Naive B cell (primary cell): ENCODE measurements at regions not wholly inside any gene's neighbourhood (a gene's known extent, or its start where the extent isn't known, plus 50 kb on each side); places are given as distances from the start of the nearest gene placed in this dataset.

Experiments
- ATAC-seq, 2 donors: fragments of 150-1000 bp; cut with Tn5 transposase; 2 replicates each; pipeline ENCODE4 v1.10.0; 2021; ENCODE audit warnings: low read depth in 2 of 2, mild to moderate bottlenecking in 2 of 2, moderate library complexity in 2 of 2
- DNase-seq: peaks from one replicate; pipeline ENCODE4 v3.0.0; 2022
- H3K27ac Mint-ChIP-seq, 6 donors: one replicate each; pipeline ENCODE4 v1.8.0; 2020 to 2022; ENCODE audit warnings: mild to moderate bottlenecking in 6 of 6, mixed read lengths in 6 of 6, moderate library complexity in 5 of 6, inconsistent platforms in 2 of 6
- H3K27me3 Mint-ChIP-seq, 3 donors: one replicate each; pipeline ENCODE4 v1.8.0; 2021 to 2022; ENCODE audit warnings: mixed read lengths in 3 of 3, mild to moderate bottlenecking in 1 of 3
- H3K36me3 Mint-ChIP-seq, 2 donors: one replicate each; pipeline ENCODE4 v1.8.0; 2020 to 2022; ENCODE audit warnings: mixed read lengths in 2 of 2, inconsistent platforms in 1 of 2, mild to moderate bottlenecking in 1 of 2
- H3K4me1 Mint-ChIP-seq, 3 donors: one replicate each; pipeline ENCODE4 v1.8.0; 2020 to 2022; ENCODE audit warnings: mixed read lengths in 3 of 3, inconsistent platforms in 1 of 3, mild to moderate bottlenecking in 1 of 3, moderate library complexity in 1 of 3
- H3K4me3 Mint-ChIP-seq, 8 donors: one replicate each; pipeline ENCODE4 v1.8.0; 2020 to 2022; ENCODE audit warnings: mild to moderate bottlenecking in 8 of 8, mixed read lengths in 8 of 8, moderate library complexity in 8 of 8, inconsistent platforms in 2 of 8
- H3K9me3 Mint-ChIP-seq, 7 donors: one replicate each; pipeline ENCODE4 v1.8.0; 2020 to 2022; ENCODE audit warnings: mixed read lengths in 7 of 7, mild to moderate bottlenecking in 5 of 7, inconsistent platforms in 2 of 7, moderate library complexity in 1 of 7

DNA sequence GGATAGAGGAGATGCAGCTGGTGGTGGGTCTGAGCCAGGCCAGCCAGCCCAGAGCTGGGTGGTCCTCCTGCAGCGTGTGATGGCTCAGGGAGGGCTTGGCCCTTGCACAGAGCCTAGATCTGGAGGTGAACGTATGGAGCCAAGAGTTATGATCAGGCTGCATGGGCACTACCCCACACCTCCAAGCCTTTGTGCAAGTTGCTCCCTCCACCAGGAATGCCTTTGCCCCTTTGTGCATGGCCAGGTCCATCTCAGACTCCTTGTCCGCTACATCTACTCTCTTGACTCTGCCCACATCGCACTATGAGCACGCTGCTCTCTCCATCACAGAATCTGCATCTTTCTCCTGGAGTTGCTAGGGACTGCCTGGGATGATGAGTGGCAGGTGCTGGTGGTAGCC lies 895.7 kb downstream of the TBC1D22A start:
- Mint-ChIP-seq H3K27ac (no peak overlapping the region), H3K4me3 (no peak overlapping the region), H3K36me3 (no peaks in the 10 kb centered on the region), H3K4me1 (no peaks in the 10 kb centered on the region), H3K27me3 (peaks cover 0 to 7% (median 5%) of the 10 kb centered on the region in 3 donors), H3K9me3 (peaks cover 0 to 10% (median 7%) of the 10 kb centered on the region in 7 donors)
- ATAC-seq (no peak), DNase-seq (no peak)

DNA sequence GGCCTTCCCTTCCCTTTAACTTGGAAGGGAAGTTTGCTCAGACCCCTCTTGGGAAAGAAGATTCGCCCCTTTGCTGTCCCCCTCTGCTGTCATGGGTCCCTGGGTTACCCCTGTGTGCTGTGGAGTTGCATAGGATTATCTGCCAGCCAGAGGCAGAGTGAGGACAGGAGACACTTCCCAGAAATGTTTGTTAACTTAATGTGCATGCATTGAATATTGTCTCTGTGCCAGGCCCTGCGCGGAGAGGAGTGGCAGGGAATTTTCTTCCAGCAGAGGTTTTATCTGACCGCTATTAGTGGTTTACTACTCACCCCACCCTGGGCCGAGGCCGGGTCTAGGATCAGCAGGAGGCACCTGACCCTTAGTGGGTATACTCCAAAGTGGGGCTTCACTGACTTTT lies 894.8 kb downstream of the TBC1D22A start:
- Mint-ChIP-seq H3K27ac (no peak overlapping the region), H3K36me3 (no peaks in the 10 kb centered on the region), H3K9me3 (peaks cover 0 to 15% (median 0%) of the 10 kb centered on the region in 7 donors), H3K27me3 (peaks cover 5 to 7% (median 6%) of the 10 kb centered on the region in 3 donors), H3K4me1 (no peaks in the 10 kb centered on the region), H3K4me3 (no peak overlapping the region)
- ATAC-seq (no peak), DNase-seq (no peak)

DNA sequence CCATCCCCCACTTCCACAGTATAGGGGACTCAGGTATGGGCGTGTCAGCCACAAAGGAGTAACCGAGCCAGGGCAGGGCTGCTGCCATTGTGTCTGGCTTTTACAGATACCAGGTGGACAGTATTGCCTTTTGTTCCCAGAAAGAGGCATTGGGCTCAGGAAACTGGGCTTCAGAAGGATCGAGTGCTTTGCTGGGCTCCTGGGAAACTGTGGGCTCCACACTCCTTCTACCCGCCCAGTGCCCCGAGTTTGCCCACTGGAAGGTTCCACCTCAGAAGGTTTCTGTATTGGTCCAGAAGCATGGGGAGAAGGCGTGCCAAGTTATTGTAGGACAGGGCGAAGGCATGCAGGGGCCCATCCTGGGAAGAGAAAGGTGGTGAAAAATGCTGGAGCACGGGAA lies 894.4 kb downstream of the TBC1D22A start:
- ATAC-seq (no peak), DNase-seq (no peak)
- Mint-ChIP-seq H3K4me3 (no peak overlapping the region), H3K36me3 (no peaks in the 10 kb centered on the region), H3K27me3 (peaks cover 6 to 7% (median 7%) of the 10 kb centered on the region in 3 donors), H3K4me1 (no peaks in the 10 kb centered on the region), H3K9me3 (peaks cover 0 to 15% (median 0%) of the 10 kb centered on the region in 7 donors), H3K27ac (no peak overlapping the region)

DNA sequence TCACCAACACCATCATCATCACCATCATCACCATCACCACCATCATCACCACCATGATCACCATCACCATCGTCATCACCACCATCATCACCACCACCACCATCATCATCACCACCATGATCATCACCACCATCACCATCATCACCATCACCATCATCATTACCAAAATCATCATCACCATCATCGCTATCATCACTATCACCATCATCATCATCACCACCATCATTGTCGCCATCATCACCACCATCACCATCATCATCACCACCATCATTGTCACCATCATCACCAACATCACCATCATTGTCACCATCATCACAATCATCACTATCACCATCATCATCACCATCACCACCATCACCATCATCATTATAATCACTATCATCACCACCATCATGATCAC lies 893.5 kb downstream of the TBC1D22A start:
- Mint-ChIP-seq H3K27ac (no peak overlapping the region), H3K27me3 (peaks cover 6 to 9% (median 7%) of the 10 kb centered on the region in 3 donors), H3K4me3 (no peak overlapping the region), H3K36me3 (no peaks in the 10 kb centered on the region), H3K4me1 (no peaks in the 10 kb centered on the region), H3K9me3 (peaks cover 0 to 15% (median 0%) of the 10 kb centered on the region in 7 donors)
- DNase-seq (no peak), ATAC-seq (no peak)

DNA sequence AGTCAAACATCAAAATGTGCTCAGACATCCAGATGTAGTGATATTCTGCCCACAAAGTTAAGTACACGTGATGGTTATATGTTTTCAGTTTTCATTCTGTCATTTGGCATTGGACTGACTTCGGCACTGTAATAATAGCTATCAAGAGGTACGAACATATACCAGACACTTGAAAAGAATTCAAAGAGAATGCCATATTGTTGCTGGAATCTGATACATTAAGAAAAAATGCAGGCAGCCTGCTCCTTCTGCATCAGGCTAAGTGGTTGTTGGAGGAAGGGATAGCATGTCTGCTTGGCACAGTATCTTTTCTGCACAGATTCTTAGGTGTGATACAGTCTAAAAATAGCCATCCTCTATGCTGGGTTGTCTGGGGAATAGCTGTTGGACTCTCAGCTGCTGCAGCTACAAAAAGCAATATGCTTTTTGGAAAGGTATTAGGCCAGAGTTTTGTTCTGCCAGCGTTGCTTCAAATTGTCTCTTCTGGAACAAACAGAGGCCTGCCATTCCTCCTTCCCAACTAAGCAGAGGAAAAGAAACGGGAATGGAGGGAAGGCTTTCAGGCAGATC lies 892.6 kb downstream of the TBC1D22A start:
- Mint-ChIP-seq H3K9me3 (peaks cover 0 to 10% (median 0%) of the 10 kb centered on the region in 7 donors), H3K27ac (no peak overlapping the region), H3K36me3 (no peaks in the 10 kb centered on the region), H3K4me3 (no peak overlapping the region), H3K27me3 (peaks cover 6 to 8% (median 7%) of the 10 kb centered on the region in 3 donors), H3K4me1 (no peaks in the 10 kb centered on the region)
- DNase-seq (no peak), ATAC-seq (no peak)

DNA sequence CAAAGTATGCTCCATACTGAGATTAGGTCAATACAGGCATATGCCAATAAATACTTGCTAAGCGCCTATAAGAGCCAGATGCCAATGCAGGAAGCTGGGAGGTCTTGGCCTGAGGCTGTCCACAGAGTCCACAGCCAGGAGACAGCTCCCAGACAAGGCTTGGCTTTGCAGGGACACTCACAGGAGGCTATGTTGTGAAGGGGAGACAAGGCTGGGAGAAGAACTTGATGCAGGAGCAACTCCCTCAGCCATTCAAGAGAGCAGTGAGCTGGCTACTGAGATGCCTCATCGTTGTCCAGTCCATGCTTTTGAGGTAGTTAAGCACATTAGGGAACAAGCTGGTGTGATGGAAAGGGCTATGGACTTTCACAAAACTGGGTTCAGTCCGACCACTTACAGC lies 891.5 kb downstream of the TBC1D22A start:
- H3K9me3 Mint-ChIP-seq = peaks cover 0 to 10% (median 0%) of the 10 kb centered on the region in 7 donors
- H3K27ac Mint-ChIP-seq = no peak overlapping the region
- H3K27me3 Mint-ChIP-seq = peaks cover 6 to 8% (median 7%) of the 10 kb centered on the region in 3 donors
- DNase-seq = no peak
- H3K4me1 Mint-ChIP-seq = no peaks in the 10 kb centered on the region
- H3K4me3 Mint-ChIP-seq = no peak overlapping the region
- ATAC-seq = no peak
- H3K36me3 Mint-ChIP-seq = no peaks in the 10 kb centered on the region

DNA sequence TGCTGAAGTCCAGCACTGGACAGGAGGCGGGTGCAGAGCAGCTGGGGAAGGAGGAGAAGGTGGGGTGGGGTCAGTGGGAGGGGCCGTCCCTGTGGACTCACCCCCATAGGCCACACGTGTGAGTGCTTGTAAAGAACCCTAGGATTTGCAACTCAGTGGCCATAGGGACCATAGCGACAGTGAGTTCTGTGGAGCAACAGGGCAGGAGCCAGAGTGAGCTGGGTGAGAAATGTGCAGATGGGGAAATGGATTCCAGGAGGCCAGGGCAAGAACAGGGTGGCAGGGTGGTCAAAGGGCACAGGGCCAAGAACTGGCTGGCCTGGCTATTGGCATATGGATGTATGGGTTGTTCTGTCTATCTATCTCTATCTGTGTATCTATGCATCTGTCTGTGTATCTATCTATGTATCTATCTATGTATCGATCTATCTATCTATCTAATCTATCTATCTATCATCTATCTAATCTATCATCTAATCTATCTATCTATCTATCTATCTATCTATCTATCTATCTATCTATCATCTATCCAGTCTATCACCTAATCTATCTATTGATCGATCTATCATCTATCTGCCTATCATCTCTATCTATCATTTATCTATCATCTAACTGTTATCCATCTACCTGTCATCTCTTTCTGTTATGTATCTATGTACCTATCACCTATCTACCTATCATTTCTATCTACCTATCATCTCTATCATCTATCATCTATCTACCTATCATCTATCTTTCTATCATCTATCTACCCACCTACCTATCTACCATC lies 889.0 kb downstream of the TBC1D22A start:
- no peaks in the 10 kb centered on the region for H3K4me1 Mint-ChIP-seq
- DNase-seq (no peak), ATAC-seq (no peak)
- no peaks in the 10 kb centered on the region for H3K36me3 Mint-ChIP-seq
- H3K4me3 Mint-ChIP-seq = no peak overlapping the region
- no peak overlapping the region for H3K27ac Mint-ChIP-seq
- H3K27me3 Mint-ChIP-seq = peaks cover 0 to 8% (median 6%) of the 10 kb centered on the region in 3 donors
- H3K9me3 Mint-ChIP-seq = peaks cover 0 to 10% (median 0%) of the 10 kb centered on the region in 7 donors

DNA sequence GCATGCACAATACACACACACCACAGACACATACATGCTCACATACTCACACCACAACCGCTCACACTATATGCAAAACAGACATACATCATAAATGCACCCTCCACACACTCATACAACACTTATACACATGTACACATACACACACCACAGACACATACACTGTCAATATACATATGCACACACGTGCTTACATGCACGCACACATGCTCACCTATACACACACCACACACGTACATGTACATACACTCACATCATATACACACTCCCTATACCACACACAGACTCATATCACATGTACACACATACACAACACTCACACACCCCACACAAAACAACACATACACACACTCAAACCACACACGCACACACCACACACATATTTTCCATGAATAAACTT lies 885.3 kb downstream of the TBC1D22A start:
- Mint-ChIP-seq H3K27me3 (peaks cover 3 to 8% (median 6%) of the 10 kb centered on the region in 3 donors), H3K4me1 (no peaks in the 10 kb centered on the region), H3K27ac (no peak overlapping the region), H3K36me3 (peaks cover 0 to 7% of the 10 kb centered on the region in 2 donors), H3K4me3 (no peak overlapping the region), H3K9me3 (peaks cover 0 to 11% (median 7%) of the 10 kb centered on the region in 7 donors)
- DNase-seq (no peak), ATAC-seq (no peak)

DNA sequence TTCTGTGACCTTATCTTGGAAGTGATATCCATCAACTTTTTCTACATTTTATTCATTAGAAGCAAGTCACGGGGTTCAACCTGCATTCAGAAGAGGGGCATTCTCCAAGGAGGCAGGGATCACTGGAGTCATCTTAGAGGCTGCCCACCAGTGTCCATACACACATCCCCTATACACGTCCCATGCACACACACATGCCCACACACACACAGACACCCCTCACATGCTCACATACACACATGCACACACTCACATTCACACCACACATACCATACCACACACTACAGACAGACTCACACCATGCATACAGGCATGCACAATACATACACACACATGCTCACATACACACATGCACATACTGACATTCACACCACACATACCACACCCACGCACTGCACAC lies 884.7 kb downstream of the TBC1D22A start:
- peaks cover 0 to 8% of the 10 kb centered on the region in 2 donors for H3K36me3 Mint-ChIP-seq
- DNase-seq (no peak), ATAC-seq (no peak)
- peaks cover 0 to 12% (median 6%) of the 10 kb centered on the region in 3 donors for H3K27me3 Mint-ChIP-seq
- H3K4me1 Mint-ChIP-seq = no peaks in the 10 kb centered on the region
- no peak overlapping the region for H3K27ac Mint-ChIP-seq
- peaks cover 2 to 12% (median 7%) of the 10 kb centered on the region in 7 donors for H3K9me3 Mint-ChIP-seq
- no peak overlapping the region for H3K4me3 Mint-ChIP-seq

DNA sequence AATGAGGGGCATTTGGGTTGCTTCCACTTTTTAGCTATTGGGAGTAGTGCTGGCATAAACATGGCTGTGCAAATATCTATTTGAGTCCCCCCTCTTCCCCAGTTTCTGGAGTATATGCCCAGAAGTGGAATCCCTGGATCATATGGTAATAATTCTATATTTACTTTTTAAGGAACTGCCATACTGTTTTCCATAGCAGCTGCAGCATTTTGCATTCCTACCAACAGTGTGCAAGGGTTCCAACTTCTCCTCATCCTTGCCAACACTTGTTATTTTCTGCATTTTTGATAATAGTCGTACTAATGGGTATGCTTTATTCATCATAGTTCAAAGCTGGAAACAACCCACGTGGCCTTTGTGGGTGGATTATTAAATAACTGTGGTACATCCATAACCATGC lies 883.5 kb downstream of the TBC1D22A start:
- peaks cover 0 to 12% (median 11%) of the 10 kb centered on the region in 3 donors for H3K27me3 Mint-ChIP-seq
- H3K9me3 Mint-ChIP-seq = peaks cover 2 to 17% (median 7%) of the 10 kb centered on the region in 7 donors
- H3K27ac Mint-ChIP-seq = no peak overlapping the region
- ATAC-seq (no peak), DNase-seq (no peak)
- H3K4me3 Mint-ChIP-seq = no peak overlapping the region
- H3K4me1 Mint-ChIP-seq = no peaks in the 10 kb centered on the region
- peaks cover 0 to 8% of the 10 kb centered on the region in 2 donors for H3K36me3 Mint-ChIP-seq

DNA sequence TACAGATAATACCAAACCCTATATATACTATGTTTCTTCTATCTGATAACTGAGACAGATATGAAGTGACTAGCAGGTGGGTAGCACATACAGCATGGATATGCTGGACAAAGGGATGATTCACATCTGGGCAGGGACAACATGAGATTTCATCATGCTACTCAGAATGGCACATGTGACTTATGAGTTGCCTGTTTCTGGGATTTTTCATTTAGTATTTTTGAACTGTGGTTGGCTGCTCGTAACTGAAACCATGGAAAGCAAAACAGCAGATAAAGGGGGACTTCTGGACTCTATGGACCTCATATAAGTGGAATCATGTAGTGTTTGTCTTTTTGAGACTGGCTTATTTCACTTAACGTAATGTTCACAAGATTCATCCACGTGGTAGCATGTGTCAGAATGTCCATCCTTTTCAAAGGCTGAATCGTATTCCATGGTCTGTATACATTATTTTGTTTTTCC lies 883.0 kb downstream of the TBC1D22A start:
- H3K27me3 Mint-ChIP-seq = peaks cover 0 to 12% (median 11%) of the 10 kb centered on the region in 3 donors
- no peak for DNase-seq
- ATAC-seq = no peak
- H3K9me3 Mint-ChIP-seq = peaks cover 2 to 17% (median 7%) of the 10 kb centered on the region in 7 donors
- no peak overlapping the region for H3K4me3 Mint-ChIP-seq
- H3K36me3 Mint-ChIP-seq = peaks cover 0 to 8% of the 10 kb centered on the region in 2 donors
- H3K27ac Mint-ChIP-seq = no peak overlapping the region
- H3K4me1 Mint-ChIP-seq = no peaks in the 10 kb centered on the region

DNA sequence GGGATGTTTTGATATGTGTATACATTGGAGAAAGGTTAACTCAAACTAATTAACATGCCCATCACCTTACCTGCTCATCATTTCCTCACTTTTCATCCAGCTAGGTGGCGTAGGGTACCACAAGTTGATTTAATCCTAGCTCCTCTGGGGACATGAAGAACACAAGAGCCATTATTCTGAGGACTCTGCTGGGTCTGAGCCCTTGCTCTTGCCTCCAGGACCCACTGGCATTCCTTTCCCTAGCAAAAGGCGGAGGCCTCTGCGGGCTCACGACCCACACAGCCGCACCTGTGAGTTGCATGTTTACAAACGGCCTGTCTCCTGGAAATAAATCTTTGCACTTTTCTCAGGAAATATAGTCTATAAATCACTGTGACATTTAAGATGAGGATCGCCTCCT lies 871.9 kb downstream of the TBC1D22A start:
- Mint-ChIP-seq H3K27ac (no peak overlapping the region), H3K9me3 (peaks cover 14 to 38% (median 18%) of the 10 kb centered on the region in 7 donors)

DNA sequence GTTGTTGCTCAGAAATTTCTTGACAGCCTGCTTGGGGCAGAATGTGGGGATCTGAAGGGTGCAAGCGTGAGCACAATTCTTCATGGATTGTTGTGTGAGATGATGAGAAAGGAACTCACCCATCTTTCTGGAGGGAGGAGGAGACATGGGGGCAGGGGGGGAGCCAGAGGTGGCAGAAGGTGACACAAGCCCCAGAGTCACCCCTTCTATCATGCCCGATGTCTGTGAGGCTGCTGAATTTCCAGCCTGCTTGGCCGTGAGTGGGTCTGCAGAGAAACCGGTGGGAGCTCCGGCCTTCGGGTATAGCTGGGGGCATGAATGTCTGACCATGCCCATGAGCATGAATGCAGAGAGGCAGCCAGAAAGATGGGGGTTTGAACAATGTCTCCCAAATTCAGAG lies 870.7 kb downstream of the TBC1D22A start:
- Mint-ChIP-seq H3K4me3 (peak overlapping the region in 1 of 8 donors; percentile 35), H3K36me3 (peaks cover 0 to 14% of the 10 kb centered on the region in 2 donors), H3K27me3 (peaks cover 4 to 31% (median 24%) of the 10 kb centered on the region in 3 donors), H3K9me3 (peaks cover 8 to 28% (median 14%) of the 10 kb centered on the region in 7 donors), H3K4me1 (no peaks in the 10 kb centered on the region), H3K27ac (no peak overlapping the region)
- no peak for ATAC-seq
- DNase-seq = no peak

More for the DNA sequence above, 871.9 kb downstream of the TBC1D22A start:
- Mint-ChIP-seq H3K36me3 (peaks cover 4 to 20% of the 10 kb centered on the region in 2 donors), H3K4me1 (no peaks in the 10 kb centered on the region), H3K4me3 (no peak overlapping the region), H3K27me3 (peaks cover 11 to 40% (median 33%) of the 10 kb centered on the region in 3 donors)
- DNase-seq = no peak
- ATAC-seq = no peak

DNA sequence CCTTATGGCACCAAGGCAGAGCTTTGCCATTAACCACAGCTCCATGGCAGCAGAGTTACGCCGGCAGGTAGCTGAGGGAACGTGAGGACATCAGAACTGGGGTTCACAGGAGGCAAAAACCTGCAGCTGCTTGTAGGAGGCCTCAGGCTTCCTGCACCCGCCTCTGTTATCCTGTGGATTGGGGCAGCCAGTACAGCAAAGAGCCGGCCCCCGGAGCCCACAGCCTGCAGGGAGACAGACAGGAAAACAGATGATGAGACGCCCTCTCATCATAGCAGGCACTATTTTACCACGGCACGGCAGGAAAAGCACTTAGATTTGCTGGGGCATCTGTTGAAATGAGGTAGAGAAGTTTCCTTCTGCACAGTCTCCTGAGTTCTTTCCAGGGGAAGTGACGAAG lies 870.3 kb downstream of the TBC1D22A start:
- no peak for ATAC-seq
- Mint-ChIP-seq H3K4me3 (peak overlapping the region in 1 of 8 donors; percentile 35), H3K27me3 (peaks cover 4 to 28% (median 23%) of the 10 kb centered on the region in 3 donors)

More for the DNA sequence above, 870.3 kb downstream of the TBC1D22A start:
- no peak for DNase-seq
- Mint-ChIP-seq H3K9me3 (peaks cover 4 to 23% (median 11%) of the 10 kb centered on the region in 7 donors), H3K4me1 (no peaks in the 10 kb centered on the region), H3K36me3 (peaks cover 0 to 10% of the 10 kb centered on the region in 2 donors), H3K27ac (no peak overlapping the region)
